ENCODE measurements at regions not wholly inside any gene's neighbourhood (a gene's known extent, or its start where the extent isn't known, plus 50 kb on each side); places are given as distances from the start of the nearest gene placed in this dataset.

DNA sequence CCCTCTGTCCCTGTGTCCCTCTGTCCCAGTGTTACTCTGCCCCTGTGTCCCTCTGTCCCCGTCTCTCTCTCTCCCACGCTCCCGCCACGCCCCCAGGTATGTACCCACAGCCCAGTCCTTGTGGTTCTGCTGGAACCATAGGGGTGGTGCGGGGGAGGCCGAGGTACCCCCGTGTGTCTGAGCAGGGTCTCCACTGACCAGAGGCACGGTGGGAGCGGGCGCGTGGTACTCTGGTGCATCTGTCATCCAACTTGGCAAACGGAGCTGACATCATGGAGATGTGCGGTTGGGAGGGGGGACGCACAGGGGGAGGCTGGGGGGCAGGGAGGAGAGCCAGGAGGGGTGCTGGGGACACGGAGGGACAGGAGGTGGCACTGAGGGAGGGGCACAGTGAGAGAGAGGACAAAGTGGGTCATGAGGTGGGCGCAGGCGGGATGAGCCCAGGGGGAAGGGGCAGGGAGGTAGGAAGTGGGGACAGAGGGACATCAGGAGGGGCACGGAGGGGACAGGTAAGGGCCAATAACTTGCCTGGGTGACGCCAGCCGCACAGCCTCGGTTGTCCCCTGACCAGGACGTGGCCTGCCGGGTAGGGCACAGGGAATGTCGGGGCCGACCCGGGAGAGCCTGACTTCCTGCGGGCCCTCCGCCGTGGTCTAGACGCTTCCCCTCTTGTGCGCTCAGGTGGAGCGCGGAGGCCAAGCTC lies 163.6 kb upstream of the PDE10A start:
- no peak for DNase-seq
- H2BK120ac ChIP-seq (ENCODE audit: low read depth, low read length) = no peak overlapping the region
- H3K14ac ChIP-seq (replicated peaks; ENCODE audit: low read depth, low read length) = no peak overlapping the region
- H2BK5ac ChIP-seq (ENCODE audit: low read depth, low read length, poor library complexity, severe bottlenecking) = no peak overlapping the region
- H4K8ac ChIP-seq (ENCODE audit: low read depth in 2 of 2, low read length in 2 of 2) = no peak overlapping the region
- H3K56ac ChIP-seq (ENCODE audit: extremely low read depth, insufficient read depth, low read length) = no peak overlapping the region
- dilution Hi-C loops (cut with HindIII; ENCODE audit: low sequenced_read_pairs, unreplicated experiment) = no loop called here
- H3K18ac ChIP-seq (ENCODE audit: low read depth, low read length) = no peak overlapping the region
- H3K4ac ChIP-seq (ENCODE audit: low read depth, low read length) = no peak overlapping the region
- ChIA-PET CTCF (no interaction called here), POLR2A (ENCODE audit: unreplicated experiment) (no interaction called here)
- H3K4me1 ChIP-seq (ENCODE audit: control insufficient read depth, insufficient read depth, low read length) = peaks cover 2% of the 10 kb centered on the region; the same call in 1 of the 2 replicates
- 93% methylated on average over 18 of the region's 33 CpGs; no CpG with 5 or more reads in 1 of the 2 experiments for WGBS, 2 experiments (ENCODE audit: extremely low coverage in 2 of 2, insufficient read length in 1 of 2)
- no peaks in the 10 kb centered on the region for H3K27me3 ChIP-seq (ENCODE audit: control insufficient read depth, insufficient read depth, low read length)
- no peak overlapping the region for H3K4me2 ChIP-seq (ENCODE audit: low read depth, low read length)
- H3K4me3 ChIP-seq (ENCODE audit: insufficient read depth, low read depth, low read length) = no peak overlapping the region
- H3K9me1 ChIP-seq (ENCODE audit: insufficient read depth, low read length) = no peaks in the 10 kb centered on the region
- no peak overlapping the region for H2BK20ac ChIP-seq (ENCODE audit: low read depth, low read length)
- H3K79me1 ChIP-seq (ENCODE audit: low read depth in 1 of 2, low read length in 2 of 2) = no peaks in the 10 kb centered on the region
- ATAC-seq (ENCODE audit: low read depth) = no peak
- BruUV-seq (replicated peaks) = no TSS peak
- no peak for TF ChIP-seq MAZ (IDR thresholded peaks at IDR 0.05; ENCODE audit: borderline replicate concordance, low read depth, low read length)
- TF ChIP-seq MXI1 (IDR thresholded peaks at IDR 0.05; ENCODE audit: borderline replicate concordance, low read depth, low read length) = no peak
- no peak for TF ChIP-seq NFE2L2 (IDR thresholded peaks at IDR 0.05; ENCODE audit: low read depth, low read length)
- no peak for TF ChIP-seq FOS (IDR thresholded peaks at IDR 0.05; ENCODE audit: low read depth, low read length)
- no peak for TF ChIP-seq CEBPB (IDR thresholded peaks at IDR 0.05; ENCODE audit: low read depth, low read length)
- TF ChIP-seq, protein P1, sequence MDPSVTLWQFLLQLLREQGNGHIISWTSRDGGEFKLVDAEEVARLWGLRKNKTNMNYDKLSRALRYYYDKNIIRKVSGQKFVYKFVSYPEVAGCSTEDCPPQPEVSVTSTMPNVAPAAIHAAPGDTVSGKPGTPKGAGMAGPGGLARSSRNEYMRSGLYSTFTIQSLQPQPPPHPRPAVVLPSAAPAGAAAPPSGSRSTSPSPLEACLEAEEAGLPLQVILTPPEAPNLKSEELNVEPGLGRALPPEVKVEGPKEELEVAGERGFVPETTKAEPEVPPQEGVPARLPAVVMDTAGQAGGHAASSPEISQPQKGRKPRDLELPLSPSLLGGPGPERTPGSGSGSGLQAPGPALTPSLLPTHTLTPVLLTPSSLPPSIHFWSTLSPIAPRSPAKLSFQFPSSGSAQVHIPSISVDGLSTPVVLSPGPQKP (IDR thresholded peaks at IDR 0.05; ENCODE audit: borderline replicate concordance, low read depth, low read length) = no peak
- TF ChIP-seq BHLHE40 (IDR thresholded peaks at IDR 0.05; ENCODE audit: low read depth, low read length) = no peak
- TF ChIP-seq RFX5 (IDR thresholded peaks at IDR 0.05; ENCODE audit: low read depth, low read length) = no peak
- no peak for TF ChIP-seq POLR2A (IDR thresholded peaks at IDR 0.05; ENCODE audit: low read depth, low read length)
- TF ChIP-seq CHD1 (IDR thresholded peaks at IDR 0.05; ENCODE audit: low read depth, low read length) = no peak
- TF ChIP-seq, protein P2, sequence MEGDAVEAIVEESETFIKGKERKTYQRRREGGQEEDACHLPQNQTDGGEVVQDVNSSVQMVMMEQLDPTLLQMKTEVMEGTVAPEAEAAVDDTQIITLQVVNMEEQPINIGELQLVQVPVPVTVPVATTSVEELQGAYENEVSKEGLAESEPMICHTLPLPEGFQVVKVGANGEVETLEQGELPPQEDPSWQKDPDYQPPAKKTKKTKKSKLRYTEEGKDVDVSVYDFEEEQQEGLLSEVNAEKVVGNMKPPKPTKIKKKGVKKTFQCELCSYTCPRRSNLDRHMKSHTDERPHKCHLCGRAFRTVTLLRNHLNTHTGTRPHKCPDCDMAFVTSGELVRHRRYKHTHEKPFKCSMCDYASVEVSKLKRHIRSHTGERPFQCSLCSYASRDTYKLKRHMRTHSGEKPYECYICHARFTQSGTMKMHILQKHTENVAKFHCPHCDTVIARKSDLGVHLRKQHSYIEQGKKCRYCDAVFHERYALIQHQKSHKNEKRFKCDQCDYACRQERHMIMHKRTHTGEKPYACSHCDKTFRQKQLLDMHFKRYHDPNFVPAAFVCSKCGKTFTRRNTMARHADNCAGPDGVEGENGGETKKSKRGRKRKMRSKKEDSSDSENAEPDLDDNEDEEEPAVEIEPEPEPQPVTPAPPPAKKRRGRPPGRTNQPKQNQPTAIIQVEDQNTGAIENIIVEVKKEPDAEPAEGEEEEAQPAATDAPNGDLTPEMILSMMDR (conservative IDR thresholded peaks at IDR 0.05; ENCODE audit: low read depth, low read length) = no peak
- TF ChIP-seq RAD21 (IDR thresholded peaks at IDR 0.05; ENCODE audit: low read length) = no peak
- TF ChIP-seq MAFK (IDR thresholded peaks at IDR 0.05; ENCODE audit: low read depth, low read length) = no peak
- no peak for TF ChIP-seq SMC3 (IDR thresholded peaks at IDR 0.05; ENCODE audit: low read depth, low read length)
- no peak for TF ChIP-seq RCOR1 (IDR thresholded peaks at IDR 0.05; ENCODE audit: insufficient replicate concordance, low read length)
- TF ChIP-seq, protein P3, sequence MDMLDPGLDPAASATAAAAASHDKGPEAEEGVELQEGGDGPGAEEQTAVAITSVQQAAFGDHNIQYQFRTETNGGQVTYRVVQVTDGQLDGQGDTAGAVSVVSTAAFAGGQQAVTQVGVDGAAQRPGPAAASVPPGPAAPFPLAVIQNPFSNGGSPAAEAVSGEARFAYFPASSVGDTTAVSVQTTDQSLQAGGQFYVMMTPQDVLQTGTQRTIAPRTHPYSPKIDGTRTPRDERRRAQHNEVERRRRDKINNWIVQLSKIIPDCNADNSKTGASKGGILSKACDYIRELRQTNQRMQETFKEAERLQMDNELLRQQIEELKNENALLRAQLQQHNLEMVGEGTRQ (IDR thresholded peaks at IDR 0.05; ENCODE audit: low read depth, low read length) = no peak
- no peak overlapping the region for H3K23ac ChIP-seq (ENCODE audit: low read depth, low read length)
- H3K27ac ChIP-seq (ENCODE audit: insufficient read depth, low read length) = no peak overlapping the region
- no peaks in the 10 kb centered on the region for H3K9me3 ChIP-seq (ENCODE audit: control insufficient read depth, insufficient read depth, low read length)
- no peak overlapping the region for H2AK9ac ChIP-seq (replicated peaks; ENCODE audit: low read depth, low read length, poor library complexity)
- H2BK15ac ChIP-seq (ENCODE audit: low read depth, low read length) = no peak overlapping the region
- H3K36me3 ChIP-seq (ENCODE audit: control insufficient read depth, insufficient read depth, low read length) = no peaks in the 10 kb centered on the region; the same call in 1 of the 2 replicates
- in situ Hi-C loops (cut with MboI; ENCODE audit: low sequenced_read_pairs) = no loop called here
- intact Hi-C loops (cut with micrococcal nuclease) = no loop called here
- H3K9ac ChIP-seq (ENCODE audit: low read depth, low read length) = no peak overlapping the region
- H4K5ac ChIP-seq (ENCODE audit: low read depth, low read length) = no peak overlapping the region
- no peak overlapping the region for H2AFZ ChIP-seq (replicated peaks; ENCODE audit: low read length, poor library complexity)
- H4K20me1 ChIP-seq (ENCODE audit: insufficient read depth, low read length) = no peaks in the 10 kb centered on the region
- H4K91ac ChIP-seq (ENCODE audit: insufficient read depth, low read depth, low read length) = no peak overlapping the region
- H2AK5ac ChIP-seq (ENCODE audit: low read depth, low read length) = no peak overlapping the region; the same call in 1 of the 2 replicates
